Nephron (organoid): ENCODE measurements at regions not wholly inside any gene's neighbourhood (a gene's known extent, or its start where the extent isn't known, plus 50 kb on each side); places are given as distances from the start of the nearest gene placed in this dataset.
"Not testable (repeated sequence)": the region's sequence is repeated elsewhere in the genome, so short reads cannot be mapped to it uniquely, and the experiment has no call there.

ENCODE experiments used
- H3K27ac Mint-ChIP-seq, 3 experiments: 2 replicates each; pipeline ENCODE4 v1.8.0; 2020; ENCODE audit warnings: mixed read lengths in 3 of 3, mild to moderate bottlenecking in 2 of 3, moderate library complexity in 1 of 3
- H3K27me3 Mint-ChIP-seq: 2 replicates; pipeline ENCODE4 v1.8.0; 2021; ENCODE audit warnings: low read depth, mild to moderate bottlenecking, moderate library complexity, mixed read lengths
- H3K36me3 Mint-ChIP-seq: 2 replicates; pipeline ENCODE4 v1.8.0; 2020; ENCODE audit warnings: low read depth, mixed read lengths
- H3K4me1 Mint-ChIP-seq: 2 replicates; pipeline ENCODE4 v1.8.0; 2020; ENCODE audit warnings: mixed read lengths
- H3K4me3 Mint-ChIP-seq, 3 experiments: 2 replicates each; pipeline ENCODE4 v1.8.0; 2020; ENCODE audit warnings: mild to moderate bottlenecking in 3 of 3, mixed read lengths in 3 of 3, moderate library complexity in 2 of 3
- H3K9me3 Mint-ChIP-seq: 2 replicates; pipeline ENCODE4 v1.8.0; 2020; ENCODE audit warnings: mixed read lengths
- TF ChIP-seq, protein P1 (sequence below), 3 experiments: fragments of 200-600 bp; sonication (generic); IDR thresholded peaks; one replicate each; pipeline ENCODE4 v1.5.0; 2021; ENCODE audit warnings: antibody characterized with exemption in 3 of 3; ENCODE audit not compliant: unreplicated experiment in 3 of 3

DNA sequence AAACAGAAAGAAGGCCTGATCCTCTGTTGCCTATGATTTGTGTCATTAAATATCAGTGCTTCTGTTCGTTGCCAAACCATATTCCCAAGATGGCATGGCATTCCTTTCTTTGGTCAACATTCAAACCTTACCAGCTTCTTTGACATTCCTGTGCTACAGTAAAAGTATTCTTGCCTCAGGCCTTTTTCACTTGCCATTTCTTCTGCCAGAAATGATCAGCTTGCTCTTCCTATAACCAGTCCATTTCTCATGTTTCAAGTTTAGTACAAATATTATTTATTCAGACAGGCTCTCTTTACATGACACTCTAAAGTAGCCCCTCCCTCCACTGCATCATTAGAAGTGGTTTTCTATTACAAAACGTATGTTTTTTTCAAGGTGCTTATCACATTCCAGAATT, 278.3 kb downstream of the KCNJ2 start:
- peaks cover 15% of the 10 kb centered on the region for H3K9me3 Mint-ChIP-seq
- TF ChIP-seq, protein P1, sequence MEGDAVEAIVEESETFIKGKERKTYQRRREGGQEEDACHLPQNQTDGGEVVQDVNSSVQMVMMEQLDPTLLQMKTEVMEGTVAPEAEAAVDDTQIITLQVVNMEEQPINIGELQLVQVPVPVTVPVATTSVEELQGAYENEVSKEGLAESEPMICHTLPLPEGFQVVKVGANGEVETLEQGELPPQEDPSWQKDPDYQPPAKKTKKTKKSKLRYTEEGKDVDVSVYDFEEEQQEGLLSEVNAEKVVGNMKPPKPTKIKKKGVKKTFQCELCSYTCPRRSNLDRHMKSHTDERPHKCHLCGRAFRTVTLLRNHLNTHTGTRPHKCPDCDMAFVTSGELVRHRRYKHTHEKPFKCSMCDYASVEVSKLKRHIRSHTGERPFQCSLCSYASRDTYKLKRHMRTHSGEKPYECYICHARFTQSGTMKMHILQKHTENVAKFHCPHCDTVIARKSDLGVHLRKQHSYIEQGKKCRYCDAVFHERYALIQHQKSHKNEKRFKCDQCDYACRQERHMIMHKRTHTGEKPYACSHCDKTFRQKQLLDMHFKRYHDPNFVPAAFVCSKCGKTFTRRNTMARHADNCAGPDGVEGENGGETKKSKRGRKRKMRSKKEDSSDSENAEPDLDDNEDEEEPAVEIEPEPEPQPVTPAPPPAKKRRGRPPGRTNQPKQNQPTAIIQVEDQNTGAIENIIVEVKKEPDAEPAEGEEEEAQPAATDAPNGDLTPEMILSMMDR (IDR thresholded peaks at IDR 0.05; ENCODE audit: unreplicated experiment in 3 of 3), result no peak
- no peaks in the 10 kb centered on the region for H3K27me3 Mint-ChIP-seq
- no peak overlapping the region for H3K4me3 Mint-ChIP-seq
- no peaks in the 10 kb centered on the region for H3K4me1 Mint-ChIP-seq
- no peak overlapping the region for H3K27ac Mint-ChIP-seq
- H3K36me3 Mint-ChIP-seq, result no peaks in the 10 kb centered on the region

DNA sequence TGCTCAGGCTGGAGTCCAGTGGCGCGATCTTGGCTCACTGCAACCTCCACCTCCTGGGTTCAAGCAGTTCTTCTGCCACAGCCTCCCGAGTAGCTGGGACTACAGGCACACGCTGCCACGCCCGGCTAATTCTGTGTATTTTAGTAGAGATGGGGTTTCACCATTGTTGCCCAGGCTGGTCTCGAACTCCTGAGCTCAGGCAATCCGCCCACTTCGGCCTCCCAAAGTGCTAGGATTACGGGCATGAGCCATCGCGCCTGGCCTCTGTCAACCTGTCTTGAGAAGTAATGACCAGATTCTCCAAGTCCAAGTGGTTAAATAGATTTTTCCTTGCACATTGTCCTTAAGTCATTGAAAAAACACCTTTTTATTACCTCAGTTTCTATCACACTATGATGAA, 283.7 kb downstream of the KCNJ2 start:
- H3K4me3 Mint-ChIP-seq, H3K36me3 Mint-ChIP-seq, H3K27ac Mint-ChIP-seq, H3K27me3 Mint-ChIP-seq, H3K4me1 Mint-ChIP-seq: not testable (repeated sequence)
- peaks cover 11% of the 10 kb centered on the region for H3K9me3 Mint-ChIP-seq

DNA sequence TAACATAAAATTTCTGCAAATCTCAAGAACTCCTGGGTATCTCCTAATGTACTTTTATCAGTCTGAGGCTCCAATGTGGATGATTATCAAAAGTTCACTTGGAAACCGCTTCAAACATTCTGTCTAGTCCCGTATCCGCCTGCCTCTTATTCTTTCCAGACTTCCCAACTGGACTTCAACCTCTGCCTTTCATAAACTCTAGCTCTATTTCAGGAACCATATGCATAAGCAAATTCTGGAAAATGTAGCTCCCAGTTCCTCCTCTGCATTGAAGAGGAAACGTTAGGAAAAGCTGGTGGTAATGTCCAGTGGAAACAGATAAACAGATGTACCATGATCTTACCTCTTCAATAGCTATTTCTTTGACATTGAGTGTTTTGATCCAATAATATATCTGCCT, 285.0 kb downstream of the KCNJ2 start:
- TF ChIP-seq, protein P1 (IDR thresholded peaks at IDR 0.05; ENCODE audit: unreplicated experiment in 3 of 3), result no peak
- Mint-ChIP-seq H3K27me3 (no peaks in the 10 kb centered on the region), H3K27ac (no peak overlapping the region), H3K4me1 (no peaks in the 10 kb centered on the region), H3K4me3 (no peak overlapping the region), H3K36me3 (peaks cover 4% of the 10 kb centered on the region), H3K9me3 (peaks cover 15% of the 10 kb centered on the region)

DNA sequence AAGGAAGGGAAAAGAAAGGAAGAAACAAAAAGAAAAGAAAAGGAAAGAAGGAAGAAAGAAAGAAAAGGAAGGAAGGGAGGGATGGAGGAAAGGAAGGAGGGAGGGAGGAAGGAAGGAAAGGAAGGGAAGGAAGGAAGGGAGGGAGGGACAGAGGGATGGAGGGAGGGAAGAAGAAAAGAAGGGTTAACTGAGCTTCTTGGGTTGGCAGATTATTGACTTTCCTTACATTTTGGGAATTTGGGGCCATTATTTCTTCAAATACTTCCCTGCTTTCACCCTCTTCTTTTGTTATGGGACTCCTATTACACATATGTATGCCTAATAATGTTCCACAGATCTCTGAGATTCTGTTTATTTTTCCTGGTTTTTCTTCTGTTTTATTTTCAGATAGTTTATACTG, 285.6 kb downstream of the KCNJ2 start:
- no peaks in the 10 kb centered on the region for H3K4me1 Mint-ChIP-seq

DNA sequence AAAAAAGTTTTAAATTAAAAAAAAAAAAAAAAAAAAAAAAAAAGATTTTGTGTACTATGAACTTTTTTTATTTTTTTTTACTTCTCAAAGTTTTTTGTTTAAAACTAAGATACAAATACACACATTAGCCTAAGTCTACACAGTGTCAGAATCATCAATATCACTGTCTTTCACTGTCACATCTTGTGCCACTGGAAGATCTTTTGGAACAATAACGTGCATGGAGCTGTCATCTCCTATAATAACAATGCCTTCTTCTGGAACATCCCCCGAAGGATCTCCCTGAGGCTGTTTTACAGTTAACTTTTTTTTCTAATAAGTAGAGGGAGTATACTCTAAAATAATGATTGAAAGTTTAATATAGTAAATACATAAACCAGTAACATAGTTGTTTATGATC, 295.7 kb downstream of the KCNJ2 start:
- Mint-ChIP-seq H3K9me3 (no peaks in the 10 kb centered on the region), H3K36me3 (no peaks in the 10 kb centered on the region), H3K27ac (no peak overlapping the region), H3K4me1 (peaks cover 5% of the 10 kb centered on the region), H3K27me3 (no peaks in the 10 kb centered on the region), H3K4me3 (no peak overlapping the region)
- TF ChIP-seq, protein P1 (IDR thresholded peaks at IDR 0.05; ENCODE audit: unreplicated experiment in 3 of 3), result no peak

More for the DNA sequence above, 285.6 kb downstream of the KCNJ2 start:
- Mint-ChIP-seq H3K27me3 (no peaks in the 10 kb centered on the region), H3K36me3 (peaks cover 4% of the 10 kb centered on the region), H3K4me3 (no peak overlapping the region), H3K9me3 (peaks cover 15% of the 10 kb centered on the region), H3K27ac (no peak overlapping the region)
- TF ChIP-seq, protein P1 (IDR thresholded peaks at IDR 0.05; ENCODE audit: unreplicated experiment in 3 of 3), result no peak

DNA sequence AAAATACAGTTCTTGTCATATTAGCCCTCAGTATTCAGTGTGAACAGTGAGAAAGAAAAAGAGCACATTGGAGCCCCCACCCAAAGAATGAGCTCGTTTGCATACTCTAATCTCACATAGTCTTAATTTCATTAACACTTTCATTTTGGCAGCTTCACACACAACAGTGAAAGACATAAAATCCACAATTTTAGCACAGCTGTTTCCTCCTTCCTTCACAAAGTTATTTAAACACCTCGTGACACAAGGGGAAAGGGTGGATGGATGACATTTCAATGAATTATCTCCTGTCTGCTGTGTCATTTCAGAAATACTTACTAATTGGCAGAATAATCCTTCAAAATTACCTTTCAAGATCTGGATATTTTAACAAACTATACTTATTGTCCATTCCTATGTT, 299.3 kb downstream of the KCNJ2 start:
- Mint-ChIP-seq H3K27me3 (no peaks in the 10 kb centered on the region), H3K36me3 (no peaks in the 10 kb centered on the region), H3K9me3 (peaks cover 2% of the 10 kb centered on the region), H3K4me1 (peaks cover 5% of the 10 kb centered on the region), H3K27ac (peak overlapping the region in 1 of 3 experiments; percentile 49), H3K4me3 (no peak overlapping the region)
- TF ChIP-seq, protein P1 (IDR thresholded peaks at IDR 0.05; ENCODE audit: unreplicated experiment in 3 of 3), result no peak
